Panc1 (cell line): ENCODE measurements at regions not wholly inside any gene's neighbourhood (a gene's known extent, or its start where the extent isn't known, plus 50 kb on each side); places are given as distances from the start of the nearest gene placed in this dataset.

Source experiments
- ATAC-seq: fragments of 200-7000 bp; cut with Tn5 transposase; 2 replicates; pipeline ENCODE4 v1.9.1; 2020; ENCODE audit warnings: mild to moderate bottlenecking, moderate library complexity
- BruUV-seq: library from RNA; stranded (reverse); fragments of 400-500 nt; replicated peaks from 2 replicates; lab custom pipeline; 2021; lab: Mats Ljungman, UMichigan
- CTCF ChIA-PET: fragments of 300-600 bp; sonication (Branson Sonifier 250); formaldehyde crosslinking; loops from one replicate; lab custom pipeline; 2022; ENCODE audit warnings: antibody characterized with exemption; lab: Charles Lee
- POLR2A ChIA-PET: fragments of 300-600 bp; sonication (Branson Sonifier 250); formaldehyde crosslinking; loops from one replicate; lab custom pipeline; 2022; ENCODE audit warnings: antibody characterized with exemption; lab: Charles Lee
- DNase-seq: peaks from one replicate; pipeline ENCODE4 v3.0.0-alpha.2; 2010; ENCODE audit warnings: low read depth, low spot score
- H3K27ac ChIP-seq: 2 replicates; pipeline ENCODE4 v1.5.1; 2011; ENCODE audit warnings: mild to moderate bottlenecking, low read length, inconsistent platforms
- H3K27me3 ChIP-seq: fragments of 200-500 bp; sonication (Bioruptor generic); 2 replicates; pipeline ENCODE4 v1.6.0; 2014; ENCODE audit warnings: low read length, inconsistent platforms; ENCODE audit not compliant: control insufficient read depth, insufficient read depth
- H3K36me3 ChIP-seq: fragments of 200-500 bp; sonication (Bioruptor generic); 2 replicates; pipeline ENCODE4 v1.5.1; 2014; ENCODE audit warnings: inconsistent platforms, mild to moderate bottlenecking, low read length, moderate library complexity; ENCODE audit not compliant: control insufficient read depth, insufficient read depth
- H3K4me1 ChIP-seq: 2 replicates; pipeline ENCODE4 v1.5.1; 2011; ENCODE audit warnings: inconsistent platforms, mild to moderate bottlenecking, low read length, moderate library complexity; ENCODE audit not compliant: control insufficient read depth, insufficient read depth
- H3K4me3 ChIP-seq, 2 experiments: 2 replicates each; pipeline ENCODE4 v1.5.1; 2011 to 2012; ENCODE audit warnings: low read depth in 2 of 2, low read length in 2 of 2, mild to moderate bottlenecking in 2 of 2, inconsistent platforms in 1 of 2, moderate library complexity in 1 of 2
- H3K9me3 ChIP-seq: fragments of 200-500 bp; sonication (Bioruptor generic); 2 replicates; pipeline ENCODE4 v1.5.1; 2014; ENCODE audit warnings: low read depth, mild to moderate bottlenecking, inconsistent platforms, low read length, moderate library complexity; ENCODE audit not compliant: control insufficient read depth, insufficient read depth
- POLR2AphosphoS5 ChIP-seq: IDR thresholded peaks from 2 replicates; pipeline ENCODE4 v1.6.1; 2012; ENCODE audit warnings: mild to moderate bottlenecking, low read depth, low read length, moderate library complexity
- SIN3A ChIP-seq: IDR thresholded peaks from 2 replicates; pipeline ENCODE4 v1.6.1; 2012; ENCODE audit warnings: low read depth, mild to moderate bottlenecking, low read length, moderate library complexity, borderline replicate concordance; ENCODE audit not compliant: insufficient read depth
- TCF7L2 ChIP-seq: IDR thresholded peaks from 2 replicates; pipeline ENCODE4 v1.6.1; 2011; ENCODE audit warnings: mild to moderate bottlenecking, low read depth, low read length, inconsistent platforms
- in situ Hi-C: cut with HindIII; loops from 2 replicates; pipeline ENCODE4 v1.10.0; 2016; ENCODE audit warnings: low sequenced_read_pairs, low pct_unique_long_range_greater_than_20kb
- intact Hi-C: fragments of 100-400 bp; cut with micrococcal nuclease; formaldehyde crosslinking; loops from one replicate; pipeline ENCODE4 v1.10.0; 2022; ENCODE audit not compliant: unreplicated experiment
- TF ChIP-seq, protein P1 (sequence below): fragments of 450-650 bp; IDR thresholded peaks from 2 replicates; pipeline ENCODE4 v1.5.1; 2017; ENCODE audit warnings: mild to moderate bottlenecking
- TF ChIP-seq, protein P2 (sequence below), 2 experiments: IDR thresholded peaks; 2 replicates each; pipeline ENCODE4 v1.6.1; 2011 to 2012; ENCODE audit warnings: low read depth in 2 of 2, control low read depth in 1 of 2, low read length in 1 of 2, mild to moderate bottlenecking in 1 of 2, moderate library complexity in 1 of 2; ENCODE audit not compliant: insufficient read depth in 1 of 2

DNA sequence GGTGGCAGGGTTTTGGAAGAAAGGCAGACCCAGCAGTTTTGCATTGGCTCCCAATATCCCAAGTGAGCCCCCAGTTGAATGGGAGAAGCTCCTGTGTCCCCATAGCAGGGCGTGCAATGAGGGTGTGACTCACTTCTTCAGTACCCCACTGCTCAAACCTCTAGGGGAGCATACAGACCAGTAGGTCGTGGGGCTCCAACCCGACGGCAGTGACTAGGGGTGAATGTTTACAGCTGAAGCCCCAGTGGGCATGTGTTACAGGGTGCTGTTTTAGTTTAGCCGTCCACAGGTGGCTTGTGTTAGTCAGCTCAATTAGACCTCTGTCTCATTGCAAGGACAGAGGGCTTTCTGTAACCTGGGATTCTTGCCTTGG, 564.5 kb upstream of the CNTN5 start:
- POLR2A ChIA-PET: no interaction called here
- in situ Hi-C loops: no loop called here

DNA sequence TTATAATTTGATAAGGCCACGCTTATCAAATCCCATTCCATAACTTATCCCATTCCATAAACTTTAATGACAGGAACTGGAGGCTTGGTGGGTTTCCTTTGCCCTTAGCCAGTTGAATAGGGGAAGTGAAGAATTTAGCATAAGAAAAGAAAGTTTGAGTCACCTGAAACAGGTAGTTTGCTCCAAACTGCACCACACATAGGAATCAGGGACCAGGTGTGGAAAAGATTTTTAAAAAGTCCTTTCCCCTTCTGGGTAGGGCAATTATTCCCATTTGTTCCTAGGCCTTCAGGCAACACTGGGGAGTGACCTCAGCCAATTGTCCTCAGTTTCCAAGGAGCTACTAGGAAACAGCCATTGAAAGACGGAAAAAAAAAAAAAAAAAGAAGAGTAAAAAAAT, 525.7 kb upstream of the CNTN5 start:
- H3K36me3 ChIP-seq: no peaks in the 10 kb centered on the region
- CTCF ChIA-PET: interaction anchor here (0.6 kb wide), 1 partner anchor 653 kb away, joined by 7 read pairs; no protein-coding TSS in a partner anchor
- intact Hi-C loops: no loop called here
- TF ChIP-seq, protein P1, sequence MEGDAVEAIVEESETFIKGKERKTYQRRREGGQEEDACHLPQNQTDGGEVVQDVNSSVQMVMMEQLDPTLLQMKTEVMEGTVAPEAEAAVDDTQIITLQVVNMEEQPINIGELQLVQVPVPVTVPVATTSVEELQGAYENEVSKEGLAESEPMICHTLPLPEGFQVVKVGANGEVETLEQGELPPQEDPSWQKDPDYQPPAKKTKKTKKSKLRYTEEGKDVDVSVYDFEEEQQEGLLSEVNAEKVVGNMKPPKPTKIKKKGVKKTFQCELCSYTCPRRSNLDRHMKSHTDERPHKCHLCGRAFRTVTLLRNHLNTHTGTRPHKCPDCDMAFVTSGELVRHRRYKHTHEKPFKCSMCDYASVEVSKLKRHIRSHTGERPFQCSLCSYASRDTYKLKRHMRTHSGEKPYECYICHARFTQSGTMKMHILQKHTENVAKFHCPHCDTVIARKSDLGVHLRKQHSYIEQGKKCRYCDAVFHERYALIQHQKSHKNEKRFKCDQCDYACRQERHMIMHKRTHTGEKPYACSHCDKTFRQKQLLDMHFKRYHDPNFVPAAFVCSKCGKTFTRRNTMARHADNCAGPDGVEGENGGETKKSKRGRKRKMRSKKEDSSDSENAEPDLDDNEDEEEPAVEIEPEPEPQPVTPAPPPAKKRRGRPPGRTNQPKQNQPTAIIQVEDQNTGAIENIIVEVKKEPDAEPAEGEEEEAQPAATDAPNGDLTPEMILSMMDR: no peak
- TF ChIP-seq, protein P2, sequence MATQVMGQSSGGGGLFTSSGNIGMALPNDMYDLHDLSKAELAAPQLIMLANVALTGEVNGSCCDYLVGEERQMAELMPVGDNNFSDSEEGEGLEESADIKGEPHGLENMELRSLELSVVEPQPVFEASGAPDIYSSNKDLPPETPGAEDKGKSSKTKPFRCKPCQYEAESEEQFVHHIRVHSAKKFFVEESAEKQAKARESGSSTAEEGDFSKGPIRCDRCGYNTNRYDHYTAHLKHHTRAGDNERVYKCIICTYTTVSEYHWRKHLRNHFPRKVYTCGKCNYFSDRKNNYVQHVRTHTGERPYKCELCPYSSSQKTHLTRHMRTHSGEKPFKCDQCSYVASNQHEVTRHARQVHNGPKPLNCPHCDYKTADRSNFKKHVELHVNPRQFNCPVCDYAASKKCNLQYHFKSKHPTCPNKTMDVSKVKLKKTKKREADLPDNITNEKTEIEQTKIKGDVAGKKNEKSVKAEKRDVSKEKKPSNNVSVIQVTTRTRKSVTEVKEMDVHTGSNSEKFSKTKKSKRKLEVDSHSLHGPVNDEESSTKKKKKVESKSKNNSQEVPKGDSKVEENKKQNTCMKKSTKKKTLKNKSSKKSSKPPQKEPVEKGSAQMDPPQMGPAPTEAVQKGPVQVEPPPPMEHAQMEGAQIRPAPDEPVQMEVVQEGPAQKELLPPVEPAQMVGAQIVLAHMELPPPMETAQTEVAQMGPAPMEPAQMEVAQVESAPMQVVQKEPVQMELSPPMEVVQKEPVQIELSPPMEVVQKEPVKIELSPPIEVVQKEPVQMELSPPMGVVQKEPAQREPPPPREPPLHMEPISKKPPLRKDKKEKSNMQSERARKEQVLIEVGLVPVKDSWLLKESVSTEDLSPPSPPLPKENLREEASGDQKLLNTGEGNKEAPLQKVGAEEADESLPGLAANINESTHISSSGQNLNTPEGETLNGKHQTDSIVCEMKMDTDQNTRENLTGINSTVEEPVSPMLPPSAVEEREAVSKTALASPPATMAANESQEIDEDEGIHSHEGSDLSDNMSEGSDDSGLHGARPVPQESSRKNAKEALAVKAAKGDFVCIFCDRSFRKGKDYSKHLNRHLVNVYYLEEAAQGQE (IDR thresholded peaks at IDR 0.05; ENCODE audit: insufficient read depth in 1 of 2, low read depth in 2 of 2, low read length in 1 of 2): no peak
- TF ChIP-seq POLR2AphosphoS5: no peak
- TF ChIP-seq TCF7L2: no peak
- TF ChIP-seq SIN3A: no peak
- POLR2A ChIA-PET: no interaction called here
- no peaks in the 10 kb centered on the region for H3K27me3 ChIP-seq
- H3K4me1 ChIP-seq: no peaks in the 10 kb centered on the region
- in situ Hi-C loops: no loop called here
- ATAC-seq (no peak), DNase-seq (no peak)
- H3K27ac ChIP-seq: no peak overlapping the region
- H3K4me3 ChIP-seq: no peak overlapping the region
- H3K9me3 ChIP-seq: no peaks in the 10 kb centered on the region
- no TSS peak for BruUV-seq

More for the DNA sequence above, 564.5 kb upstream of the CNTN5 start:
- TF ChIP-seq POLR2AphosphoS5: no peak
- TF ChIP-seq, protein P2 (IDR thresholded peaks at IDR 0.05; ENCODE audit: insufficient read depth in 1 of 2, low read depth in 2 of 2, low read length in 1 of 2): no peak
- TF ChIP-seq TCF7L2: no peak
- TF ChIP-seq, protein P1: no peak
- H3K4me1 ChIP-seq: no peaks in the 10 kb centered on the region
- H3K9me3 ChIP-seq: no peaks in the 10 kb centered on the region
- DNase-seq: no peak
- no peaks in the 10 kb centered on the region for H3K36me3 ChIP-seq
- no TSS peak for BruUV-seq
- intact Hi-C loops: no loop called here
- no peak overlapping the region for H3K4me3 ChIP-seq
- CTCF ChIA-PET: no interaction called here
- no peak for ATAC-seq
- no peaks in the 10 kb centered on the region for H3K27me3 ChIP-seq
- H3K27ac ChIP-seq: no peak overlapping the region
